ENCODE measurements at regions not wholly inside any gene's neighbourhood (a gene's known extent, or its start where the extent isn't known, plus 50 kb on each side); places are given as distances from the start of the nearest gene placed in this dataset.
"Not testable (repeated sequence)": the region's sequence is repeated elsewhere in the genome, so short reads cannot be mapped to it uniquely, and the experiment has no call there.

- no peak for DNase-seq
- Histone ChIP-seq H3K27ac (no peak overlapping the region), H3K9me3 (no peaks in the 10 kb centered on the region), H3K4me3 (no peak overlapping the region), H3K36me3 (no peaks in the 10 kb centered on the region), H3K4me1 (no peaks in the 10 kb centered on the region), H3K27me3 (no peaks in the 10 kb centered on the region)
- 48 to 59% methylated on average over 4 of the region's 4 CpGs for WGBS, 2 donors
- intact Hi-C loops (cut with DNase I) = no loop called here
- TF ChIP-seq CTCF (IDR thresholded peaks at IDR 0.05) (no peak), POLR2A (IDR thresholded peaks at IDR 0.05) (no peak)
Measured at GRCh38 chr18:56286775-56287325, 351.5 kb downstream of the TXNL1 start.

GRCh38 chr18:56285387-56286065, 352.9 kb downstream of the TXNL1 start:
- Histone ChIP-seq H3K36me3 (no peaks in the 10 kb centered on the region), H3K4me3 (no peak overlapping the region), H3K27me3 (no peaks in the 10 kb centered on the region), H3K4me1 (no peaks in the 10 kb centered on the region), H3K9me3 (no peaks in the 10 kb centered on the region), H3K27ac (no peak overlapping the region)
- no peak for TF ChIP-seq POLR2A (IDR thresholded peaks at IDR 0.05)
- no peak for TF ChIP-seq CTCF (IDR thresholded peaks at IDR 0.05)
- WGBS, 2 donors = 91 to 95% methylated on average over 9 of the region's 9 CpGs
- no peak for DNase-seq
- intact Hi-C loops (cut with DNase I) = no loop called here

DNA sequence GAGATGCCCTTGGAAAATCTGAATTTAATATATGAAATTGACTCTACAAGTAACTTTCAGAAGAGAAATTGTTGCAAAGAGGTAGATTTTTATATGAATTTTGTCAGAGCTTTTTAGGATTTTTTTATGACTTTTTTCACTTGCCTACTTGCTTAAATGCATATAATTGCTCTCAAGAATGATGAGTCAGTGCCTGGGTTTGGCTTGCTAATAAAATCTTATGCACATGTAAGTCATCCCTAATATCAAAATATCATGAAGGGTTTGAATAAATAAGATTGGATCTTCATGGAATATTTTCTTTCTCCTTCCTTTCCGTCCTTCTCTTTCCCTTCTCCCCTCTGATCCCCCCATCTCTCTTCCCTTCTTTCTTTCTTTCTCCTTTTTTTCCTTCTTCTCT, 354.1 kb downstream of the TXNL1 start:
- 76 to 78% methylated on average over 1 of the region's 1 CpG for WGBS, 2 donors
- H3K27ac ChIP-seq = no peak overlapping the region
- no peaks in the 10 kb centered on the region for H3K36me3 ChIP-seq
- H3K9me3 ChIP-seq = no peaks in the 10 kb centered on the region
- no peak overlapping the region for H3K4me3 ChIP-seq
- no peak for TF ChIP-seq POLR2A (IDR thresholded peaks at IDR 0.05)
- TF ChIP-seq CTCF (IDR thresholded peaks at IDR 0.05) = no peak
- no peak for DNase-seq
- no peaks in the 10 kb centered on the region for H3K4me1 ChIP-seq
- intact Hi-C loops (cut with DNase I) = no loop called here
- H3K27me3 ChIP-seq = no peaks in the 10 kb centered on the region

- Histone ChIP-seq H3K27me3 (no peaks in the 10 kb centered on the region), H3K36me3 (no peaks in the 10 kb centered on the region), H3K4me1 (no peaks in the 10 kb centered on the region), H3K9me3 (no peaks in the 10 kb centered on the region), H3K4me3 (no peak overlapping the region), H3K27ac (no peak overlapping the region)
- no peak for DNase-seq
- intact Hi-C loops (cut with DNase I) = no loop called here
- no peak for TF ChIP-seq CTCF (IDR thresholded peaks at IDR 0.05)
- no peak for TF ChIP-seq POLR2A (IDR thresholded peaks at IDR 0.05)
Measured at GRCh38 chr18:56283316-56283715, 355.1 kb downstream of the TXNL1 start.

DNA sequence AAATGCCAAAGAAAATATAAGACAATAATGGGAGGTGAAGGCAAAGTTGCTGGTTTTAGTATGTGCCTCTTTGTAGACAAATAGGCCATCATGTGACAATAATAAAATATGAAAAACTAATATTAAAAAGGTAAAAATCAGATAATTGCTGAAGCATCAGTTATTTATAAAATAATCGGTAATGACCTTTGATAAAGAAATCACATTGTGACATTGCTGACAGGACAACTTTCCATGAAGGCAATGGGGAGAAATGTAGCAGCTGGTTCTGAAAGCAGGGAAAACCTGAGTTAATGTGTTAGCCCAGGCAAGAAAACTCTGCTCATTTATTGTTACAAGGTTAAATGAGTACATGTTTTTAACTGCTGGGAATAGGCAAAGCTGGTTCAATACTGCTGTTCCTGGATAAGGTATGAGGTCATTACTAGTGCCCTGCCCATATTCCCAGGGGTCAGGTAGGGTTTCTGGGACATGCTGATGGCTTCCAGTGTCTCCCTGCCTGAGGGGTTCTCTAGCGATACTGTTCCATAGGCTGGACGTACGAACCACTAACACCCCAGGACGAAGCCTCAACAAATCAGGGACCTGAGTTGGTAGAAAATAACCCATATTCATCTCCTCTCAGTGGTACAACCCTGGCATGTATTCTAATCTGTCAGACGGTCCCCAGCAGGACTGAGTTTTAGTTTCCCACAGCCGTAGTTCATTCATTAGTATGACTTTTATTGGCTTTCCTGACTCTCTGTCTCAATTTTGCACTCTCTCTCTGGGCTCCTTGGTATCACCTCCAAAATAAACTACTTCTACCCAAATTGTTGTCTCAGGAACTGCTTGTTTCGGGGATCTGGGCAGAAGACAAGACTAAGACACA, 355.9 kb downstream of the TXNL1 start:
- no peak for DNase-seq
- TF ChIP-seq POLR2A (IDR thresholded peaks at IDR 0.05) = no peak
- no peak for TF ChIP-seq CTCF (IDR thresholded peaks at IDR 0.05)
- H3K27me3 ChIP-seq = no peaks in the 10 kb centered on the region
- no peak overlapping the region for H3K27ac ChIP-seq
- WGBS, 2 donors = 86 to 89% methylated on average over 6 to 8 of the region's 8 CpGs
- H3K4me3 ChIP-seq = no peak overlapping the region
- no peaks in the 10 kb centered on the region for H3K36me3 ChIP-seq
- no peaks in the 10 kb centered on the region for H3K9me3 ChIP-seq
- H3K4me1 ChIP-seq = no peaks in the 10 kb centered on the region
- intact Hi-C loops (cut with DNase I) = no loop called here

DNA sequence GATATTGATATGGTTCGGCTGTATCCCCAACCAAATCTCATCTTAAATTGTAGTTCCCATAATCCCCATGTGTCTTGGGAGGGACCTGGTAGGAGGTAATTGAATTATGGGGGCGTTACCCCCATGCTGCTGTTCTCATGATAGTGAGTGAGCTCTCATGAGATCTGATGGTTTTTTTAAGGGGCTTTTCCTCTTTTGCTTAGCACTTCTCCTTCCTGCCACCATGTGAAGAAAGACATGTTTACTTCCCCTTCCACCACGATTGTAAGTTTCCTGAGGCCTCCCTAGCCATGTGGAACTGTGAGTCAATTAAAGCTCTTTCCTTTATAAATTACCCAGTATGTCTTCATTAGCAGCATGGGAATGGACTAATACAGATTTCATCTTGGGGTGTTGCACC, 358.6 kb downstream of the TXNL1 start:
- H3K4me3 ChIP-seq; H3K4me1 ChIP-seq; H3K27ac ChIP-seq; H3K9me3 ChIP-seq; H3K36me3 ChIP-seq; intact Hi-C loops (cut with DNase I); H3K27me3 ChIP-seq; DNase-seq: not testable (repeated sequence)
- WGBS, 2 donors = 69 to 75% methylated on average over 3 of the region's 3 CpGs
